ENCODE measurements at regions not wholly inside any gene's neighbourhood (a gene's known extent, or its start where the extent isn't known, plus 50 kb on each side); places are given as distances from the start of the nearest gene placed in this dataset.
"Not testable (repeated sequence)": the region's sequence is repeated elsewhere in the genome, so short reads cannot be mapped to it uniquely, and the experiment has no call there.

DNA sequence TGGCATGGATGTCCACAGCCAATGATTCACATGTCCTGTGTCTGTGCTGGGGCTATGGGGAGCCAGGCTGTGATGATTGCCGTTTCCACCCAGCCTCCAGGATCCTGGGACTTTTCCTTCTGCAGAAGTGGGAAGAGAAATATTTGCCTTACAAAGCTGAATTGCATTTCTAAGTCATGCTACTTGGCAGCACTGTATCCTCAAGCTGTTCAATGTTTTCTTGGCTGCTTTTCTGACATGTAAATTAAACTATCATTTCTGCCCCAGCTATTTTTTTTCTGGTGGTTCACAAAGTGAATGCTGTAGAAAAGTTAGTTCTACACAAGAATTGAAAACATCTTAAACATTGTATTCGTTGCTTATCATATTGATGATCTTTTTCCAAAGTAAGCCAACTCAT, 51.9 kb upstream of the TCERG1L start:
- DNase-seq = no peak
- peaks cover 10% of the 10 kb centered on the region for H3K9me3 Mint-ChIP-seq
- H3K4me3 Mint-ChIP-seq = no peak overlapping the region

DNA sequence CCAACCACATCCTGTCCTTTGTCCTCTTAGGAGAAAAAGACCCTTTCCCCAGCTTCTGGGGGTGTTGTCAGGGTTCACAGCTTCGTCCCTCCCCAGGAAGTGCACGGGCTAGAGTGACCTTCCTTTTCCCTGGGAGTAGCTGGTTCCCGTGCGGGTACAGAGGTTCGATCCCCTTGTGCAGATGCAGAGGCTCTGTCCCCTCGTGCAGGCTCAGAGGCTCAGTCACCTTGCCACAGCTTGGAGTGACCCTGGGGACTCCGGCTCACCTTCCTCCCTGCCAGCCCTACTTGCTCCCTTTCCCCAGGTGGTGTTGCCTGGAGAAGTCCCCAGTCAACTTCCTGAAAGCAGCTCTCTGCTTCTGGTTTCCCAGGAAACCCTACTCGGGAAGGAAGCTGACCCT, 60.0 kb upstream of the TCERG1L start:
- H3K4me3 Mint-ChIP-seq = no peak overlapping the region
- ATAC-seq (no peak), DNase-seq (no peak)
- peaks cover 20% of the 10 kb centered on the region for H3K9me3 Mint-ChIP-seq
- H3K36me3 Mint-ChIP-seq (ENCODE audit: insufficient read depth) = no peaks in the 10 kb centered on the region
- no peaks in the 10 kb centered on the region for H3K4me1 Mint-ChIP-seq (ENCODE audit: low read depth)
- H3K27me3 Mint-ChIP-seq (ENCODE audit: low read depth) = peaks cover 2% of the 10 kb centered on the region

More for the DNA sequence above, 51.9 kb upstream of the TCERG1L start:
- H3K36me3 Mint-ChIP-seq (ENCODE audit: insufficient read depth) = no peaks in the 10 kb centered on the region
- no peak for ATAC-seq
- no peaks in the 10 kb centered on the region for H3K4me1 Mint-ChIP-seq (ENCODE audit: low read depth)
- no peaks in the 10 kb centered on the region for H3K27me3 Mint-ChIP-seq (ENCODE audit: low read depth)

DNA sequence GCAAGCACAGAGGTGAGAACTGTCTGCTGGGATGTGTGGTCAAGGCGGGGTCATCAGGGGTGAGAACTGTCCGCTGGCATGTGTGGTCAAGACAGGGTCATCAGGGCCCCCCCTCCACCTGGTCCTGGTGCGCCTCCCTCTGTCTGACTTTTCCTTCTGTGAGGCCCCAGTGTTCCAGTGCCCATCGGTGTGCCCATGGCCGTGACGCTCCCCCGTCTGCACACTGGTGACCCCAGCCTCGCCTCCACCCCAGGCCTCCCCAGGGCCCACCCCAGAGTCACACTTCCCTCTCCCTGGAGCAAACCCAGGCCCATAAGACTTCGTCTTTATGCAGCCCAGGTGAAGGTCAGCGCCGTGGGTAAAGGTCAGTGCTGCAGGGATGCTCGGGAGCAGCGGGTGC, 70.1 kb upstream of the TCERG1L start:
- DNase-seq = no peak

DNA sequence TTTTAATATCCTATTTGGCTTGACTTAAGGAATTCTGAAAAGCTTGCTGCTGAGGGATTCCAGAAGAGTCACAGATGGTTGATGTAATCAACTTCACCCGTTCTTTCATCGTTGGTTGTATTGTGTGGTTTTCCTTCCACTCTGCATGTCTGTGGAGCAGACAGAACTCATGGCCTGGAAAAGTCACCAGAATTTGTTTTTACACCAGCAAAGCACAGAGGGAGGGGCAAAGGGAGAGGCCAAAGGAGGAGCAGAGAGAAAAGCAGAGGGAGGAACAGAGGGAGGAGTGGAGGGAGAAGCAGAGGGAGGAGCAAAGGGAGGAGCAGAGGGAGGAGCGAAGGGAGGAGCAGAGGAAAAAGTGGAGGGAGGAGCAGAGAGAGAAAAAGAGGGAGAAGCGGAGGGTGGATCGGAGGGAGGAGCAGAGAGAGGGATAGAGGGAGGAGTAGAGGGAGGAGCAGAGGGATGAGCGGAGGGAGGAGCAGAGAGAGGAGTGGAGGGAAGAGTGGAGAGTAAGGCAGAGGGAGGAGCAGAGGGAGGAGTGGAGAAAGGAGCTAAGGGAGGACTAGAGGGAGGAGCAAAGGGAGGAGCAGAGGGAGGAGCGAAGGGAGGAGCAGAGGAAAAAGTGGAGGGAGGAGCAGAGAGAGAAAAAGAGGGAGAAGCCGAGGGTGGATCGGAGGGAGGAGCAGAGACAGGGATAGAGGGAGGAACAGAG, 73.8 kb upstream of the TCERG1L start:
- ATAC-seq; DNase-seq; H3K36me3 Mint-ChIP-seq (ENCODE audit: insufficient read depth); H3K4me3 Mint-ChIP-seq; H3K4me1 Mint-ChIP-seq (ENCODE audit: low read depth); H3K9me3 Mint-ChIP-seq; H3K27me3 Mint-ChIP-seq (ENCODE audit: low read depth): not testable (repeated sequence)

More for the DNA sequence above, 70.1 kb upstream of the TCERG1L start:
- Mint-ChIP-seq H3K36me3 (ENCODE audit: insufficient read depth) (no peaks in the 10 kb centered on the region), H3K9me3 (peaks cover under 1% of the 10 kb centered on the region), H3K4me1 (ENCODE audit: low read depth) (no peaks in the 10 kb centered on the region), H3K4me3 (no peak overlapping the region), H3K27me3 (ENCODE audit: low read depth) (no peaks in the 10 kb centered on the region)
- no peak for ATAC-seq

DNA sequence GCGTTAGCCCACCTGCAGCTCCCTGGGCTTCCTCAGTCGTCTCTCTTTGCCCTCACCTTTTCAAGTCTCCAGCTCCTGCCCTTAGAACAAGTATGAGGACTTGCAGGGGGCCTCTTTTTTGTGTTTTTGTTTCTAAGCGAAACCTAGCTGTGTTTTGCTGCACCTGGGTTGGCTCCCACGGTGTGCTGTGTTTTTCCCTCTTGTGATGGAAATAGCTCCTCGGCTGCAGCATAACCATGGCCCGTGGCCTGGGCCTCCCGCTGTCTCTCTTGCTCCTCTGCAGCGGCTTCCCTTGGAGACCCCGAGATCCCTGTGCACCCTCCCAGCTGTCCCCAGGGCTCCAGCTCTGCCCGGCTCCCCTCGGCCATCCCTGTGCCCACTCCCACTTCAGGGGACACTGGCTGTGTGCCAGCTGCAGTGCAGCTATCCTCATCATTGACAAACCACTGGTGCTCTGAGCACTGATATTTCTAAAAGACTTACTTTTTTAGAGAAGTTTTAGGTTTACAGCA, 75.6 kb upstream of the TCERG1L start:
- Mint-ChIP-seq H3K4me3 (no peak overlapping the region), H3K4me1 (ENCODE audit: low read depth) (no peaks in the 10 kb centered on the region), H3K27me3 (ENCODE audit: low read depth) (peaks cover 2% of the 10 kb centered on the region)

DNA sequence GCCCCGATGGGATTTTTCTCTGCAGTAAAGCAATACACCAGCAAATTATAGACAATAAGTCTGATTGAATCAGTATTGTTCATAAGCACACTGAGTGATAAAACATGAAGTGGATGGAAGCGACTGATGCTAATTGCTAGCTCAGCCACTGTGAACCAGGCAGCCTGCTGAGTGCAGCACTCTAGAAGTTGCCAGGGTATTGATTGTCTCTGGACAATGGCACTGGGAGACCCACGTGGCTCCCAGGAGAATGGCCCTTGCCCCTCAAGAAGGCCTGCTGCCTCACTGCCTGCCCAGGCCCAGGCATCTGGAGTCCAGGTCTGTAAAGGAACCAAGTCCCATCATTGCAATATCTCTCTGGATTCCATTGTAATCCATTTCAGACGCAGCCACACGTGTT, 80.4 kb upstream of the TCERG1L start:
- no peak for DNase-seq
- no peak for ATAC-seq
- Mint-ChIP-seq H3K27me3 (ENCODE audit: low read depth) (peaks cover 2% of the 10 kb centered on the region), H3K4me1 (ENCODE audit: low read depth) (no peaks in the 10 kb centered on the region), H3K4me3 (no peak overlapping the region), H3K36me3 (ENCODE audit: insufficient read depth) (no peaks in the 10 kb centered on the region), H3K9me3 (peaks cover 4% of the 10 kb centered on the region)

More for the DNA sequence above, 75.6 kb upstream of the TCERG1L start:
- no peak for ATAC-seq
- Mint-ChIP-seq H3K9me3 (no peaks in the 10 kb centered on the region), H3K36me3 (ENCODE audit: insufficient read depth) (no peaks in the 10 kb centered on the region)
- DNase-seq = no peak

DNA sequence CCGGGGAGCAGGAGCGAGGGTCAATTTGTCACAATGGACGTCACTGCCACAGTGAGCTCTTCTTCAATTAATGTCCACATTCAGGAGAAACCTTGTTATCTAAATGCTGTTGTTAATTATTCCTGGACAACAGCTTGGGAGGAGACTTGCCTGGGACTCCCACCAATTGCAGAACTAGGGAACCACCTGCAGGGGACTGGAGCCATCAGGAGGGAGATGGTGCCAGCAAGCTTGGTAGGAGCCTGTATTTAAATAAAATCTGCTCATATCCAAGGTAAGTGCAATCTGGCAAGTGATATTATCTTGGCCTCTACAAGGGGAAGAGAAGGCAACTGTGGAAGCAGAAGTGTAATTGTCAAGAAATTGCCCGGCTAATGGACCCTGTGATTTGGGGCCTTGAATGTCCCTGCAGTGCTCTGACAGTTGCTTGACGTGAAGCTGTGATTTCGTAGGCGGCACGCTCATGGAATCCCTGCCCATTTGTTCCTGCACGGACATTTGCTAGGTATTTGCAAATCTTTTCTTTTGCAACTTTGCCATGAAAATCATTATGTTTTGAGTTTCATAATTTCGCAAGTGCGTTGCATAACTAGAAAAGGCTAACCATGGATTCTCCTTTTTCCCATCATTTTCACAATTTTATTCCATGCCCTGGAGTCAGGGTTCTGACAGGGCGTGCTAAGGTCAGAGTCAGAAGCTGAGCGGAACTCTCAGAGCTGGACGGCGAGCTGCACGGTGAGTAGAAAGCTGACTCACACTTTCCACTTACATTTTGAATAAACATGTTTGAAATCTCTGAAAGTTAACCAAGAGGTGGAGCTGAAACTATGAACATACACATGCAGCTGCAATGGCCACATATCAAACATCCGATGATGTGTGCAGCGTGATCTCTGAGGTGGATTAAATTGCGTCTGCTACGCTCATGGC, 84.9 kb upstream of the TCERG1L start:
- ATAC-seq = no peak
- peaks cover 4% of the 10 kb centered on the region for H3K9me3 Mint-ChIP-seq
- H3K4me1 Mint-ChIP-seq (ENCODE audit: low read depth) = no peaks in the 10 kb centered on the region
- no peaks in the 10 kb centered on the region for H3K27me3 Mint-ChIP-seq (ENCODE audit: low read depth)
- no peak overlapping the region for H3K4me3 Mint-ChIP-seq
- no peaks in the 10 kb centered on the region for H3K36me3 Mint-ChIP-seq (ENCODE audit: insufficient read depth)
- no peak for DNase-seq

DNA sequence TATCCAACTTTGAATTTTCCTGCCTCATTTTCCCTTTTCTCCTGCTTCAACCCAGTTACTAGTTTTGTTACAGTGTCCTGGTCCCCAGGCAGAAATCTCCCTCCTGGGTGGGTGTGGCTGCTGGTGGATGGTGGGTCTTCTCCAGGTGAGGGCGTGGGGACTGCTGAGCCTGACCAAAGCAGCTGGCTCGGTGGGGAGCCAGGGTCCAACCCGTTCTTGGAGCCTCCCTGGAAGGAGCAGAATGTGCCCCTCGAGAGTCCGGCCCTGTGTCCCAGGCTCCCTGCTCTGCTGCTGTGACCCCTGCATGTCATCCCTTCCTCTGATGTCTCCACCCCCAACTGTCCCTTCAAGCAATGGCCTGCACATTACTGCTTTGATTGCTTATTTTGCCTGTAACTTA, 86.6 kb upstream of the TCERG1L start:
- peaks cover 4% of the 10 kb centered on the region for H3K9me3 Mint-ChIP-seq
- no peak overlapping the region for H3K4me3 Mint-ChIP-seq
- ATAC-seq (no peak), DNase-seq (no peak)
- no peaks in the 10 kb centered on the region for H3K4me1 Mint-ChIP-seq (ENCODE audit: low read depth)
- no peaks in the 10 kb centered on the region for H3K27me3 Mint-ChIP-seq (ENCODE audit: low read depth)
- no peaks in the 10 kb centered on the region for H3K36me3 Mint-ChIP-seq (ENCODE audit: insufficient read depth)

DNA sequence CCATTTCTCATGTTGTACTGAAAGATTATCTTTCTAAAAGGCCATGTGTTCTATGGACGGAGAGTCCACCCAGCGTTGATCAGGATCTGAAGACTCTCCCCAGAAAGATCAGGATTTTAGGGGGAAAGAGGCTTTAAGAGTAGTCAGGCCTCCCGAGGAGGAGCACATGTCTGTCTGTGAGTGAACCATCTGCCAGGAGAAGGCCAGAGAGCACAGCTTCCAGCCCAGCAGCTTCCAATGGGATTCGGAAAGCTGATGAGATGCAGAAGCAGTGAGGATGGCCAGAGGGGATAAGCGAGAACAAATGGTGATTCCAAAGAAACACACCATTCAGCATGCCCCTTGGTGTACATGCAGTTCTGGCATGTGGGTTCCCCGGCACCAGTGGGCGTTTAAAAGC, 88.5 kb upstream of the TCERG1L start:
- Mint-ChIP-seq H3K4me1 (ENCODE audit: low read depth) (no peaks in the 10 kb centered on the region), H3K4me3 (no peak overlapping the region), H3K9me3 (no peaks in the 10 kb centered on the region), H3K36me3 (ENCODE audit: insufficient read depth) (no peaks in the 10 kb centered on the region), H3K27me3 (ENCODE audit: low read depth) (no peaks in the 10 kb centered on the region)
- no peak for ATAC-seq
- no peak for DNase-seq

DNA sequence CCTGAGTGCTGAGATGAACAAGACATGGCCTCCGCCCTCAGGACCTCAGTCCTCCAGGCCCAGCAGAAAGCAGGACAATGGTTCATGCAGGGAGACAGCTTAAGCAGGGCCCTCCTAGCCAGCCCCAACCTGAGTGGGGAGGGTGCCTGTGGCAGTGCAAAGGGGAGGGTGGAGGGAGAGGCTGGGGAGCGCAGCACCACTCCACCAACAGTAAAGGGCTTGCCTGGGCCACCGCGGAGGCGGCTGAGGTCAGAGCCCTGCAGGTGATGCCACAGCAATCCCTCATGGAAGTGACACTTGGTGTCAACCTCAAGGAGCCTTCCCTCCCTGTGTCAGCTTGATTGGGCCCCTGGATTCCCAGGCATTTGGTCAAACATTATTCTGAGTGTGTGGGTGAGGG, 89.0 kb upstream of the TCERG1L start:
- H3K4me1 Mint-ChIP-seq (ENCODE audit: low read depth) = no peaks in the 10 kb centered on the region
- no peak overlapping the region for H3K4me3 Mint-ChIP-seq
- DNase-seq (no peak), ATAC-seq (no peak)
- no peaks in the 10 kb centered on the region for H3K27me3 Mint-ChIP-seq (ENCODE audit: low read depth)
- H3K9me3 Mint-ChIP-seq = no peaks in the 10 kb centered on the region
- no peaks in the 10 kb centered on the region for H3K36me3 Mint-ChIP-seq (ENCODE audit: insufficient read depth)

DNA sequence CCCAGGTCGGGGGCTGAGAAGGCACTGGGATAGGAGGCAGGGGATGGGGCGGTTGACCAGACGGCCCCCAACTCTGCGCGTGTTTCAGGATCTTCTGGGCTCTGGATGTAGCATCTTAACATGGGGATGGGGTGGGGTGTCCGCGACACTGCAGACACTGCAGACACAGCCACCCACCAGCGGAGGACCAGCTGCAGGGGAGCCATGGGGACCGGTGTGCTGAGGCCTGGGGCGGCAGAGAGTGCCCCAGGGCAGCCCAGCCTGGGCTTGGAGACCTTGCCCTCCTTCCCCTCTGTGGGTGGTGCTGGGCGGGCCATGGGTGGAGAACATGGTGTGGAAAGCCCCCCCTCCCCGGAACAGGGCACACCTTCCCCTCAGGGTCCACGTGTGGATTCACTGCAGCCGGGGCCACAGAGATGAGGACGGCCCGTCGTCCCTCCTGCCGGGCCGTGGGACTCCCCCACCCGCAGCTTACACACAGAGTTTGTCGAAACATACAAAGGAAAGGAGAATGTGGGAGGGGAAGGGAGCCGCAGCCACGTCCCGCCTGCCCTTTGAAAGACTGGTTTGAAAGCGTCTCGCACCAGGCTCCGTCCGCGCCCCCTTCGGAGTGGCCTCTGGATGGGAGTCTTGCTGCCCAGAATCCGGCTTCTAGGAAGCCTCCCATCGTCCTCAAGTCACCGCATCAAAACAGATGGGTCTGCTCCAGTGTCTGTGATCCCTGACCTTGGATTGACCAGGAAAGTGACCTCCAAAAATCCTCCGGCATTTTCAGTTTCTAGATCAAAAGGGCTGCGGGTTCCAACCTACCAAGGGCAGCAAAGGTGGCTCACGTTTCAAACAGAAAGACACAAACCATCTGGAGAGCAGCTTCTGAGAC, 91.5 kb upstream of the TCERG1L start:
- H3K4me1 Mint-ChIP-seq (ENCODE audit: low read depth) = no peaks in the 10 kb centered on the region
- no peaks in the 10 kb centered on the region for H3K9me3 Mint-ChIP-seq
- DNase-seq (no peak), ATAC-seq (no peak)
- H3K4me3 Mint-ChIP-seq = no peak overlapping the region
- no peaks in the 10 kb centered on the region for H3K36me3 Mint-ChIP-seq (ENCODE audit: insufficient read depth)
- H3K27me3 Mint-ChIP-seq (ENCODE audit: low read depth) = no peaks in the 10 kb centered on the region

DNA sequence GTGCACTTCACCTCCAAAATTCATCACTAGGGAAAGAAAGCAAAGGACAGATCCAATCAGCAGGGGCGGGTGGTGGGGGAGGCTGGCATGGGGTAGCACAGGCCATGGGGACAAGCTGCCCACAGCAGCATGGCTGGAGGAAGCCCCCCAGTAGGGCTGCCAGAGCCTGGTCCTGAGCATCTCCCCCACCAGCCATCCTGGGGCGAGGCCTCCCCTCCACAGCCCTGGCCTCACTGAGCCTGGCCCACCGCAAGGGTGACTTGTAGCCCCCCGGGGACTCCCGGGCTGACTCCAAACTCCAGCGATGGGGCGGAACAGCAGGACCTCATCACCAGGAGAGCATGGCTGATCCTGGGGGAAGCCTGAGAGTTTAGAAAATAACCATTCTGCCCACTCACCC, 92.4 kb upstream of the TCERG1L start:
- no peak overlapping the region for H3K4me3 Mint-ChIP-seq
- no peaks in the 10 kb centered on the region for H3K9me3 Mint-ChIP-seq
- no peak for ATAC-seq
- no peak for DNase-seq
- no peaks in the 10 kb centered on the region for H3K27me3 Mint-ChIP-seq (ENCODE audit: low read depth)
- no peaks in the 10 kb centered on the region for H3K36me3 Mint-ChIP-seq (ENCODE audit: insufficient read depth)
- H3K4me1 Mint-ChIP-seq (ENCODE audit: low read depth) = no peaks in the 10 kb centered on the region

DNA sequence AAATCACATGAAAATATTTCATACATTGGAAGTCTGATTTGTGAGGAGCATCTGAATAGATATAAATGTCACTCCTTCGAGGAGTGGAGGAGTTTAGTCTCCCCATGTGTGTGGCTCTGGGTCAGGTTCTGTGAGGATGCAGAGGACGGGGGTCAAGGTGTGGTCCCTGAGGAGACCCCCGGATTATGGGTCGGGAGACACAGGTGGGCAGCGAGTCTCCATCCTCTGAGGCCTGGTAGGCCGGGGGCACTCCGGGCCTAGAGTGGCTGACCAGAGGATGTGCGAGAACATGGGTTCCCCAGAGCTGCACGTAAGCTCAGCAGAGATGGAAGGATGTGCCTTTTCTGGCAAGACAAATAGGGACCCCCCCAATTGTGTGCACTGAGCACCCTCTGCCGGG, 93.4 kb upstream of the TCERG1L start:
- ATAC-seq (no peak), DNase-seq (no peak)
- Mint-ChIP-seq H3K9me3 (no peaks in the 10 kb centered on the region), H3K4me3 (no peak overlapping the region), H3K36me3 (ENCODE audit: insufficient read depth) (no peaks in the 10 kb centered on the region), H3K4me1 (ENCODE audit: low read depth) (no peaks in the 10 kb centered on the region), H3K27me3 (ENCODE audit: low read depth) (no peaks in the 10 kb centered on the region)
